ENCODE measurements at regions not wholly inside any gene's neighbourhood (a gene's known extent, or its start where the extent isn't known, plus 50 kb on each side); places are given as distances from the start of the nearest gene placed in this dataset.
"Not testable (repeated sequence)": the region's sequence is repeated elsewhere in the genome, so short reads cannot be mapped to it uniquely, and the experiment has no call there.

- not testable (repeated sequence) for DNase-seq (ENCODE audit: low read depth)
These were observed 98.2 kb upstream of the TCF21 start for GRCh38 chr6:133790756-133791155.

GRCh38 chr6:133795051-133795450 lies 93.9 kb upstream of the TCF21 start:
- DNase-seq (ENCODE audit: low read depth), result not testable (repeated sequence)

- no peak for DNase-seq (ENCODE audit: low read depth)
These were observed 92.7 kb upstream of the TCF21 start for GRCh38 chr6:133796235-133796634.

GRCh38 chr6:133799043-133799442 lies 89.9 kb upstream of the TCF21 start:
- DNase-seq (ENCODE audit: low read depth), result no peak

- no peak for DNase-seq (ENCODE audit: low read depth)
These were observed 86.1 kb upstream of the TCF21 start for GRCh38 chr6:133802861-133803260.

GRCh38 chr6:133804265-133804664 lies 84.6 kb upstream of the TCF21 start:
- DNase-seq (ENCODE audit: low read depth), result no peak

- DNase-seq (ENCODE audit: low read depth), result no peak
These were observed 83.0 kb upstream of the TCF21 start for GRCh38 chr6:133805876-133806275.

GRCh38 chr6:133806382-133807140 lies 82.4 kb upstream of the TCF21 start:
- DNase-seq (ENCODE audit: low read depth), result no peak

- no peak for DNase-seq (ENCODE audit: low read depth)
These were observed 81.4 kb upstream of the TCF21 start for GRCh38 chr6:133807501-133807900.

GRCh38 chr6:133809406-133809805 lies 79.5 kb upstream of the TCF21 start:
- no peak for DNase-seq (ENCODE audit: low read depth)

GRCh38 chr6:133811557-133811956 lies 77.4 kb upstream of the TCF21 start:
- DNase-seq (ENCODE audit: low read depth), result no peak

- DNase-seq (ENCODE audit: low read depth), result not testable (repeated sequence)
These were observed 76.5 kb upstream of the TCF21 start for GRCh38 chr6:133812446-133812845.

GRCh38 chr6:133814238-133814637 lies 74.7 kb upstream of the TCF21 start:
- no peak for DNase-seq (ENCODE audit: low read depth)

GRCh38 chr6:133814797-133815196 lies 74.1 kb upstream of the TCF21 start:
- DNase-seq (ENCODE audit: low read depth), result no peak

- no peak for DNase-seq (ENCODE audit: low read depth)
These were observed 73.6 kb upstream of the TCF21 start for GRCh38 chr6:133815313-133815712.

- no peak for DNase-seq (ENCODE audit: low read depth)
These were observed 72.7 kb upstream of the TCF21 start for GRCh38 chr6:133816171-133816570.

GRCh38 chr6:133817460-133818047 lies 71.4 kb upstream of the TCF21 start:
- DNase-seq (ENCODE audit: low read depth), result peak; percentile 9

GRCh38 chr6:133818320-133818719 lies 70.6 kb upstream of the TCF21 start:
- no peak for DNase-seq (ENCODE audit: low read depth)

GRCh38 chr6:133820208-133820607 lies 68.7 kb upstream of the TCF21 start:
- DNase-seq (ENCODE audit: low read depth), result no peak

GRCh38 chr6:133827766-133828165 lies 61.1 kb upstream of the TCF21 start:
- DNase-seq (ENCODE audit: low read depth), result no peak

- no peak for DNase-seq (ENCODE audit: low read depth)
These were observed 55.0 kb upstream of the TCF21 start for GRCh38 chr6:133833949-133834359.

GRCh38 chr6:133834472-133835170 lies 54.3 kb upstream of the TCF21 start:
- DNase-seq (ENCODE audit: low read depth), result no peak

- no peak for DNase-seq (ENCODE audit: low read depth)
These were observed 53.0 kb upstream of the TCF21 start for GRCh38 chr6:133835901-133836300.
